HT1080 (cell line): ENCODE measurements at regions not wholly inside any gene's neighbourhood (a gene's known extent, or its start where the extent isn't known, plus 50 kb on each side); places are given as distances from the start of the nearest gene placed in this dataset.
A peak's percentile ranks its signal among the peaks of the same experiment; 100 is the strongest.
"Not testable (repeated sequence)": the region's sequence is repeated elsewhere in the genome, so short reads cannot be mapped to it uniquely, and the experiment has no call there.

ENCODE experiments used
- DNase-seq: peaks from one replicate; pipeline ENCODE4 v3.0.0-alpha.2; 2015; ENCODE audit warnings: low read depth

DNA sequence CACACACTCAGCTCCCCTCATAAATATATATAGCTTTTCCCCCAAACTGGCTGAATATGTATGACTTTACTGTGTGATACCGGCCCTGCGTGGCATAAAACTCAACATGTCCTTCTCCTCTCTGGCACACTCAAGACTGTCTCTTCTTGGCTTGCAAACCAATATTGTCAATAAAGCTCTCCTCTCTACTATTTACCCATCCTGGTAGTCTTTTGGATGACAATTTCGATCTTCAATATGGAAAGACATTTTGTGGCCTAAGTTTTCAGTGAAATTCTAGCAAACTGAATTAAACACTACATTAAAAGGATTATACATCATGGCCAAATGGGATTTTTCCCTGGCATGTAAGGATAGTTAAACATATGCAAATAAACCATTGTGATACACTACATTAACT is 1255.9 kb downstream of the JRKL start:
- DNase-seq, result no peak

DNA sequence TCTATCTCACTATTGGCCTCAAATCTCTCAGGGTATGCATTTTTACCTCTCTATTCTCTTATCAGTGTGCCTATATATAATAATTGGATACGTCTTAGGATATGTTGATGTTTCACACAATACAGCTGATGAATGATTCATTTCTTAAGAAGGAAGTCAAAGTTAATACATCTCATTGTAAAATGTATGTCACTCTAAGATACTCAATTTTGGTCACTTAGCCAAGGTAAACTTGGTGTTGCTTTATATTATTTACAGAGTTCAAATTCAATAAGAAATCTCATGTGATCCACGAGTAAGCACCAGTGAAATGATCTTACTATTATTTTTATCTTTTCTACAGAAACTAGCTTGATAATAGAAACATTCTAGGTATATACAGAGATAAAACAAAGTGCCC is 1266.5 kb downstream of the JRKL start:
- DNase-seq, result no peak

DNA sequence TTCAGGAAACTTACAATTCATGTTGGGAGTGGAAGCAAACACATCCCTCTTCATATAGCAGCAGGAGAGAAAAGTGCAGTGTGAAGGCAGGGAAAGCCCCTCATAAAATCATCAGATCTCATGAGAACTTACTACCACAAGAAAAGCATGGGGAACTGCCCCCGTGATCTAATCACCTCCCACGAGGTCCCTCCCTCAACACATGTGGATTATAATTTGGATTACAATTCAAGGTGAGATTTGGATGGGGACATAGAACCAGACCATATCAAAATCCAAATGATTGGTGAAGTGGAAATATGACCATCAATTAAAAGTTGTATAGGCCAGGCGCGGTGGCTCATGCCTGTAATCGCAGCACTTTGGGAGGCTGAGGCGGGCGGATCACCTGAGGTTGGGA is 1268.0 kb downstream of the JRKL start:
- no peak for DNase-seq

DNA sequence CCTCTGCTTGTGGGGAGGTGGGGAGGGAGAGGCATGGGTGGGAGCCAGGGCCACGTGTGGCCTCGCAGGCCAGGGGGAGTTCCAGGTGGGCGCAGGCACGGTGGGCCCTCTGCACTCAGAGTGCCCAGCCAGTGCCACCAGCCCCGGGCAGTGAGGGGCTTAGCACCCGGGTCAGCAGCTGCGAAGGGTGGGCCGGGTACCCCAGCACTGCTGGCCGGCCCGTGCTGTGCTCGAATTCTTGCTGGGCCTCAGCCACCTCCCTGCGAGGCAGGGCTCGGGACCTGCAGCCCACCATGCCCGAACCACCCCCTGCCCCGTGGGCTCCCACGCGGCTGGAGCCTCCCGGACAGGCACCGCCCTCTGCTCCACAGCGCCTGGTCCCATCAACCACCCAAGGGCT is 1277.2 kb downstream of the JRKL start:
- no peak for DNase-seq

DNA sequence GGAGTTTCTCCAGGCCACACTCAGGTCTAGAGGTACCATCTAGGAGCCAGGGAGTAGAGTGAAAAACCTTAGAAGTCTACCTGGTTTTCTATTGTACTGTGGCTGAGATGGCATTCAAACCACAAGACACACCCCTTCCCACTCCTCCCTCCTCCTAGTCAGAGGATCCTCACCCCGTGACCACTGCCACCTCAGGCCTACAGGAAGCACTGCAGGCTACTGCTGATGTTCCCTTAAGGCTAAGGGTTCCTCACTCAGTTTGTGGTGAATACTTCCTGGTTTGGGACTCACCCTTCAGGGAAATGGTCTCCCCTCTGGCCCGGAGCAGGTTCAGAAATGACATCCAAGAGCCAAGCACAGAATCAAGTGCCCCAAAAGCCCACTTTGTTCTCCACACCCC is 1293.9 kb downstream of the JRKL start:
- peak; percentile 74 for DNase-seq

DNA sequence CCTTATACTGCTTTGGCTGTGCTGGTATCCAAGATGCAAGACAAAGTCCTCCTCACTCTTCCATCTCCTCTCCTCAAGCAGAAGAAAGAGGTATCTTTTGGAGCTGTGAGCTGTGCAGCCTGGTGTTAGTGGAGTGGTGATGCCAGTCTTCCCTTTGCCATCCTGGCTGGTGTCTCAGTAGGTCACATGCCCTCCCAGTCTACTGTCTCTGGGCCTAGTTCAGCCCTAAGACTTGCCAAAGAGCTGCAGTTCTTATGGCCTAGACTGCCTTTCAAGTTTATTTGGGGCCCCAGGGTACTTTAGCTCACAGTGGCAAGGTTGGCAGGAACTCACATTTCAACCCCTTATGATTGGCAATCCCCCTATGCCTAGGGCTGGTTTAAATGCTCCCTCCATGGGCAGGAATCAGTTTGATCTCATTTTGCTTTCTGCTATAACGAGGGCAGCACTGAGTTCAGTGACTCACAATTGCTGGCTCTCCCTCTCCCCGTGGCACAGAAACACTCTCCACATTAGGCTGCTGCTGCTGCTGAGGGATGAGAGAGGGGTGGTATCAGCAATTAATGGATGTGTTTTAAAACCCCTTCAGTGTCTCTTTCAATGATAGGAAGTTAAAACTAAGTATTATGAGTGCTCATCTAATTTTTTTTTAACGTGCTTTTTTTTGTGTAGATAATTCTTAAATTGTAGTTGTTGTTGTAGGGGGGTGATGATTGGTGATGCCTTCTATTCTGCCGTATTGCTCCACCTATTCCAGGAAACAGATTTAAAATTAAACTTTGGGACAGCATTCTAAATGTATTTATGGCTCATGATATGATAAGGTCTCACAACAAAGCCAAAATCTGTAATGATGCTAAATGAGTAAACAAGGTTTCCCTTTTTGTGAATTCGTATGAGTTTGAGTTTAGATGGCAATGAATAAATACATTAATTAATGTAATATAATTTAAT is 1295.0 kb downstream of the JRKL start:
- DNase-seq, result no peak

DNA sequence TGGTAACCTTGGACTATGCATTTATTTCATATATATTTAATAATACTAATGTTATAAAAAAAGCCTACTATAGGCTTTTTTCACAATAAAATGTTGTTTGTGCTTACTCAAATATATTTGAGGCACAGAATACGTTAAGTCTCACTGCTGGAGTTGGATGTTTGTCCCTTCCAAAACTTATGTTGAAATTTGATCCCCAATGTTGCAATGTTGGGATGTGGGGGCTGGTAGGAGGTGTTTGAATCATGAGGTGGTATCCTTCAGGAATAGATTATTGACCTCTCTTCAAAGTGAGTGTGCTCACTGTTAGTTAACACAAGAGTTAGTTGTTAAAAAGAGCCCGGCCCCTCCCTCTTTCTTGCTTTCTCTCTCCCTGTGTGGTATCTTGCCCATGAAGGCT is 1295.9 kb downstream of the JRKL start:
- no peak for DNase-seq

DNA sequence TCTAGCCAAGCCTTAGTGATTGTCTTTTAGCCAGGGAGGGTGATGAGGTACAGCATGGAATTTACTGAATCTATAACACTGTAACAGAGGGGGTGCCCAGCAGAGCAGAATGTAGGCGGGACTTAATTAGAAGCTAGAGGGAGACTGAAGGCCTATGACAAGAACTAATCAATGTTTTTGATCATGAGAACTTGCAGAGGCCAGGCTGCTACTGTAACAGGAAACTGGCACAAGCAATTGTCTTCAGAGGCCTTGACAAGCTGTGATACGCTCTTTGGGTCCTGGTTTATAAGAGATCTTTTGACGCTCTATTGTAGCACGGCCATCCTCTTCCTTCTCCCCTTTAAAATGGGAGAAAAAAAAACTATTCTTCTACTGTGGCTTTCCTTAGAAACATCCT is 1297.3 kb downstream of the JRKL start:
- DNase-seq, result no peak

DNA sequence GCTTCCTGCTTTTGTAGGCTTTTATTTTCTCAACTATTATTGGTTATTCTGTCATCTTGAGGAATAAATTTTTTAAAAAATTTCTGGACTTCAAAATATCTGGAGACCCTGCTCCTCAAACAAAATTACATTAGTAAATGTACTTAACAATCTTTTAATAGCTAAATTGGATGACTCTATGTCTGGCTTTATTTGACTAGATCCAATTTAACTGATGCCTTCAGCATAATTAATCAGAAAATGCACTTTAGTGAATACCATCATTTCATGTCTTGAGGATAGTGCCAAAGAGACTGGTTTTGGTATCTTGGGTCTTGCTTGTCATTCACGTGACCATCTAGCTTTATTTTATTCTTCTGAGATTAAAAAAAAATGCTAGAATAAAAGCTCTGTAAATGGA is 1301.2 kb downstream of the JRKL start:
- no peak for DNase-seq

DNA sequence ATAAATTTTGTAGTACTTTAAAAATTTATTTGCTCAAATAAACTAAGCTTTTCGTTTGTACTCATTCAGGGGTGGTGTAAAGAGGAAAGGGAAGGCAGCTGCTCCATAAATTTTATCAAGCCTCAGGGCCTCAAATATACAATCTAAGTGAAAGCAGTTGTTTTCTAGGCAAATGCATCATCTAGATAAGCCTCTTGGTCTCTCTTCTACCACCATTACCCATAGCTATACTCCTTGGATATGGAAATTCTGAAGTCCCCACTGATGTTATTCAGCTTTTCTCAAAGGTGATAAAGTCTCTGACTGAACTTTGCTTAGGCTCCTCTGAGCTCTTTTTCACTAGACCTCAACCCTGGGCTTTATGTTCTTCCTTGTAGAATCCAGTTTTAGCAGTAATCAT is 1313.1 kb downstream of the JRKL start:
- no peak for DNase-seq

DNA sequence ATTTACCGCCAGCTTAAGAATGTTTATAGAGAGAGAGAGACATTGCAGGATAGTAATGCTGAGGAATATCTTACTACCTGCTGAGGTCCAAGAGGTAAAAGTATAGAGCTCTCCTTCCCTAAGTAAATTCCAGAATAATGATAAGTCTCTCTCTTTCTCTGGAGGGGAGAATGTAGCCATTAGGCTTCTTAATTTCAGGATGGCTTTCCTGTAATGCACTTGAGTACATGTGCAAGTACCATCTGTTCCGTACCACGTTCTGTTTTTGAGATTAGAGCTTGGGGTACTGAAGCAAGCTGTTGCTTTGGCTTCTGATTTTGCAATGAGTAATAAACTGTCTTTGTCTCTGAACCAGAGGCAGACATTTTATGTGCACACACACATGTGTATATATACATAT is 1314.0 kb downstream of the JRKL start:
- no peak for DNase-seq

DNA sequence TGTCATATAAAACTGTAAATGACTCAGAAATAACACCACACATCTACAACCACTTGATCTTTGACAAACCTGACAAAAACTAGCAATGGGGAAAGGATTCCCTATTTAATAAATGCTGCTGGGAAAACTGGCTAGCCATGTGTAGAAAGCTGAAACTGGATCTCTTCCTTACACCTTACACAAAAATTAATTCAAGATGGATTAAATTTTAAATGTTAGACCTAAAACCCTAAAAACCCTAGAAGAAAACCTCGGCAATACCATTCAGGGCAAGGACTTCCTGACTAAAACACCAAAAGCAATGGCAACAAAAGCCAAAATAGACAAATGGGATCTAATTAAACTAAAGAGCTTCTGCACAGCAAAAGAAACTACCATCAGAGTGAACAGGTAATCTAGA is 1315.3 kb upstream of the CNTN5 start:
- DNase-seq, result not testable (repeated sequence)

DNA sequence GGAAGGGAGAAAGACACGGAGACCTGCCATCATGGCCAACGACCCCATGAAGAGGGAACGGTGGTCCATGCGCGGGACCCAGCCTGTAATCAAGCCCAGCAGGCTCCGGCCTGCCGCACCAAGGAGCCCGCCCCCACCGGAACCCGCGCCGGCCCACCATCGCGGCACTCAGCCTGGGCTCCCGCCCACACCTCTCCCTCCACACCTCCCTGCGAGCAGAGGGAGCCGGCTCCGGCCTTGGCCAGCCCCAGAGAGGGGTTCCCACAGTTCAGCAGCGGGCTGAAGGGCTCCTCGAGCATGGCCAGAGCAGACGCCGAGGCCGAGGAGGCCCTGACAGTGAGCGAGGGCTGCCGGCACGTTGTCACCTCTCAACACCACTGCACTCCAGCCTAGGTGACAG is 1302.8 kb upstream of the CNTN5 start:
- no peak for DNase-seq

DNA sequence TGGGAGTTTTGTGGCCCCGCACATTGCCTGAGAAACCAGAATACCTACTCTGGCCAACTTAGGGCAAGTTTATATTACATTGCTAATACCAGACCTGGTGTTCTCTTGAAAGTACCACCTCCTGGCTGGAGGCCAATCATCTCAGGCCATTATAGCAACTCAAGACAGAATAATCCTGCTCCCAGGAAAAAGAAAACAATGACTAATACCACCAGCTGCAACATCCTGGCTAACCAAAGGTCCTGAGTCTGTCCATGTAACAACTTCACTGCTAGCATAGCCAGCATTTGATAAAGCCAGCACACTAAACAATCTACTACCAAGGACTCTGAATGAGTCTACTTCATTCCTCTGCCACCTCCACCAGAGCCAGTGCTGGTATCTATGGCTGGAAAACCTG is 1298.7 kb upstream of the CNTN5 start:
- peak; percentile 93 for DNase-seq

DNA sequence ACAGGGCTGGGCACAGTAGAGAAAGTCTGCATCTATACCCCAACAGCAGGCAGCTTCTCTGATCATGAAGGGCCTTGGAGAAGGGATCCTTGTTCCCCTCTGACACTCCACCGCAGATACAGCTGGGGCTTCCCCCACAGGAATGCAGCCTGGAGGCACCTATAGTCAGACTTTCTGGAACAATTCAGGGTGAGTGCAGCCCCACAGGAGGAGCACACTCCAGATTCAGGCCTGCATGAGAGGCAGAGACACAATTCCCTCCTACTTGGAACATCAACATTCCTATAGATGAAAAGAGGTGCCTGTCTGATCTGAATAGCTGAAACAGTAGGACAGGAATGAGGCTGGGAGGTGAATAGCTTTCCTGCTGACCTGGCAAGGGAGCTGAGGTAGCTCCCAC is 1298.0 kb upstream of the CNTN5 start:
- no peak for DNase-seq

DNA sequence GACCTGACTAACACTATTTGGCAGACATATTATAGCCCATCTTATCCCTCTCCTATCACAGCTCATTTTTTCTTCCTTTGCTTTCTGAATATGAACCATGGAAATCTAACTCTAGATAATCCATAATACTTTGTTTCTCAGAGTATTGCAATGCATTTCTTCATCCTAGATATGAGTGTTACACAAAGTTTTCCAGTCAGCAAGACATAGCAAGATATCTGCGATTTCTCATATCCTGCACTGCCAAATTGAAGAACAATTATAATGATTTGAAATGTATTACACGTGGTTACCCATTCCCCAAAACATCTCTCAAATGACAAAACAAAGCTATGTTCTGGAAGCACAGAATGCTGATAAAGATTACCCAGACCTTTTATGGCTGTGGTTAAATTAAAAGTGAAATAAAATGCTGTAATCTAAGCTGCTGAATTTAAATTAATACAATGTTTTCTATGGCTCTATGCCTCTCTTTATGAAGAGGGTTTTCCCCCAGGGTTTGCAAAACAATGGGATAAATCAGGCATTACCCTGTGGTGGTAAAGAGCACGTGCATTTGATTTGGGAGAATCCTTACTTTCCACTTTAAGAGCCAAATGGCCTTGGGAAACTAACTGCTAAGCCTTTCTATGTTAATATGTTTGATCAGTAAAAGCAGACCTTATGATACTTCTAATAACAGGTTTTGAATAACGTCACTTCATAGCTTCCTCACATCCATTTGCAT is 1291.0 kb upstream of the CNTN5 start:
- DNase-seq, result no peak

DNA sequence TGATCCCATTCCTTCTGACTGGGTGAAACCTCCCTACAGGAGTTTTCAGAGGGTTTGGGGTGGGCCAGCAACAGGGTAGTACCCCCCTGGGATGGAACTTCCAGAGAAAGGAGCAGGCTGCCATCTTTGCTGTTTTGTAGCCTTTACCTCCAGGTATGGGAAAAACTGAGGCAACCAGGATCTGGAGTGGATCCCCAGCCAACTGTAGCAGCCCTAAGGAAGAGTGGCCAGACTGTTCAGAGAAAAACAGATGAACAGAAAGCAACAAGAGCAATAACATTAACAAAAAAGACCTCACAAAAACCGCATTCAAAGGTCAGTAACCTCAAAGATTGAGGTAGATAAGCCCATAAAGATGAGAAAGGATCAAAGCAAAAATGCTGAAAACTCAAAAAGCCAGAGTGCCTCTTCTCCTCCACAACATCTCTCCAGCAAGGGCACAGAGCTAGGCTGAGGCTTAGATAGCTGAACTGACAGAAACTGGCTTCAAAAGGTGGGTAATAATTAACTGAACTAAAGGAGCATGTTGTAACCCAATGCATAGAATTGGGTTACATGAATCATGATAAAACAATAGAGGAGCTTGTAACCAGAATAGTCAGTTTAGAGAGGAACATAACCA is 1288.6 kb upstream of the CNTN5 start:
- DNase-seq, result no peak

DNA sequence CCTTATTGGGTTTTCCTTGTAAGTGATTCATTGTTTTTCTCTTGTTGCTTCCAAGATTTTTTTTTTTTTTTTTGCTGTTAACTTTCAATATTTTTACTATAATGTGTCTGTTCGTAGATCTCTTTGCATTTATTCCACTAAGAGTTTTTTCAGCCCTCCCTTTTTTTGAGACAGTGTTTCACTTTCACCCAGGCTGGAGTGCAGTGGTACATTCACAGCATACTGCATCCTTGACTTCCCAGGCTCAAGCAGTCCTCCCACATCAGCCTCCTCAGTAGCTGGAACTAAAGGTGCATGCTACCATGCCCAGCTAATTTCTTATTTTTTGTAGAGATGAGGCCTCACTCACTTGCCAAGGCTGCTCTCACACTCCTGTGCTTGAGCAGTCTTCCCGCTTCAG is 1282.0 kb upstream of the CNTN5 start:
- DNase-seq, result no peak

DNA sequence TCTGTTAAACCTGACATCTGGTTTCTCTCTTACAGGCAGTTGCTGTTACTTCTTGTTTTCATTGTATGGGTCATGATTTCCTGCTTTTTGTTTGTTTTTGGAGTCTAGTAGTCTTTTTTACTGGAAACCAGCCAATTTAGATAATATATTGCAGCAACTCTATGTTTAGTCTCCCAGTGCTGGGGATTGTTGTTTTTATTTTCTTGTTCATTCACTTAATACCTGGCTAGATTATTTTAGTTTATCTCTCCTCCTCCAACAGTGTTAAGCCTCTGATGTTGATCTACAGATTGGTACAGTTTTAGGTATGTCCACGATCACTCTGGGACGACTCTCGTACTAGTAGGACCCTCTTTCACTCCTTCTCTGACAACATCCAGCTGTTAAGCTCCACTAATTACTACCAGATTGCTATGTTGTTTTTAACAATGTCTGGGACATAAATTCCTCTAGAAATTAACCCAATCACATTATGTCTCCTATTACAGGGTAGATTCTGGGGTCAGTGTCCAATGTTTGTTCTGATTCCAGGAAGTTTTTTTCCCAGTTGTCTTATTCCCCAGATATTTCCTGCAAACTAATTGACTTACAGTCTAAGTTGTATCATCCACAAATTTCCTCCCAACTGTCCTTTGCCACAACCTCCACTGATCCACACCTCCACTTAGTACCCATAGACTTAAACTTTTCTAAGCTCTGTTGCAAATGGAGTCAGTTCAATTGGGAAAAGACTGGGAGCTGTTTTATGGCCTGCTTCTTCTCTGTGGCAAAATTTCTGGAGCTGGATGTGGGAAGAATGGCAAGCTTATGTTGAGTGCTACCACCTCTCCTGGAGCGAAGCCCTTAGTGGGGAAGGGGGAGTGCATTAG is 1280.6 kb upstream of the CNTN5 start:
- DNase-seq, result peak; percentile 35

DNA sequence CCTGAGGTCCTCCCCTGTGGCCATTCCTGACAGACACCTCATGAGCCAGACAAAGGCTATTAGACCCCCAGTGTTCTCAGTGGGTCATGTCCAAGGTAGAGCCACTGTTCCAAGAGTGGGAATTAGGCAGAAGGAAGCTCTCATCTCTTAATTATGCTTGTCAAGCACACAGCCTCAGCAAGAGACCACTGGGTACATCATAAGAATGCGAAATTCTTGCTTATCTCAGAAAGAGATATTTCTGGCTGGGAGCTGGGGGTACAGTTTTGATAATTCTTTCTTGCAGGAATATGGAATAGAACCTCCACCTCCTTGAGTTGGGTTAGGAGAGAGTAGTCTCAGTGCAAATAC is 1280.0 kb upstream of the CNTN5 start:
- no peak for DNase-seq

DNA sequence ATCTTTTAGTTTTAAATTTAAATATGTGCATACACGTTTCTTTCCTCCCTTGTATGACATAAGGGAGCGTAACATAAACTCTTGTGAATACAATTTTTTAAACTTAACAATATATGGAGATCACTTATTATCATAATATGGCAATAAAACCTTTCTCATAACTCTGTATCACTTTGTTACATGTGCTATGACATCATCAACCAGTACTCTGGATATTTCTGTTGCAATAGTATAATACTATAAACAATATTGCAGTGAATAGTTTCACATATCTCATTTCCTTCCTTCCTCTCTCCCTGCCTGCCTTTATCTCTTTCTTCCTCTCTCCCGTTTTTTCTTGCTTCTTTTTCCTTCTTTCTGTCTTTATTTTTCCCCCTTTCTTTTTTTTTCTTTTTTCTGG is 1278.0 kb upstream of the CNTN5 start:
- no peak for DNase-seq
